ENCODE measurements at regions not wholly inside any gene's neighbourhood (a gene's known extent, or its start where the extent isn't known, plus 50 kb on each side); places are given as distances from the start of the nearest gene placed in this dataset.

- peak; percentile 47 for DNase-seq (ENCODE audit: low spot score)
These were observed 426.4 kb downstream of the CTTN start for GRCh38 chr11:70824605-70825245.

GRCh38 chr11:70825893-70826540 is 426.4 kb downstream of the SHANK2 start:
- DNase-seq (ENCODE audit: low spot score): no peak

GRCh38 chr11:70826541-70827335 is 425.6 kb downstream of the SHANK2 start:
- peak; percentile 49 for DNase-seq (ENCODE audit: low spot score)

- DNase-seq (ENCODE audit: low spot score): no peak
These were observed 423.7 kb downstream of the SHANK2 start for GRCh38 chr11:70828593-70829082.

GRCh38 chr11:70829134-70829885 is 423.1 kb downstream of the SHANK2 start:
- no peak for DNase-seq (ENCODE audit: low spot score)

- DNase-seq (ENCODE audit: low spot score): no peak
These were observed 422.5 kb downstream of the SHANK2 start for GRCh38 chr11:70829886-70830272.

- no peak for DNase-seq (ENCODE audit: low spot score)
These were observed 419.4 kb downstream of the SHANK2 start for GRCh38 chr11:70833011-70833410.

GRCh38 chr11:70833554-70833953 is 418.8 kb downstream of the SHANK2 start:
- no peak for DNase-seq (ENCODE audit: low spot score)

GRCh38 chr11:70834277-70834940 is 418.0 kb downstream of the SHANK2 start:
- peak; percentile 71 for DNase-seq (ENCODE audit: low spot score)

GRCh38 chr11:70834984-70835560 is 417.3 kb downstream of the SHANK2 start:
- no peak for DNase-seq (ENCODE audit: low spot score)

GRCh38 chr11:70836071-70836470 is 416.3 kb downstream of the SHANK2 start:
- no peak for DNase-seq (ENCODE audit: low spot score)

- DNase-seq (ENCODE audit: low spot score): no peak
These were observed 414.2 kb downstream of the SHANK2 start for GRCh38 chr11:70838198-70838597.

- no peak for DNase-seq (ENCODE audit: low spot score)
These were observed 412.5 kb downstream of the SHANK2 start for GRCh38 chr11:70839851-70840250.

GRCh38 chr11:70841264-70841663 is 411.1 kb downstream of the SHANK2 start:
- DNase-seq (ENCODE audit: low spot score): no peak

GRCh38 chr11:70842256-70842655 is 410.1 kb downstream of the SHANK2 start:
- no peak for DNase-seq (ENCODE audit: low spot score)

GRCh38 chr11:70842701-70843100 is 409.7 kb downstream of the SHANK2 start:
- DNase-seq (ENCODE audit: low spot score): no peak

GRCh38 chr11:70843906-70844305 is 408.5 kb downstream of the SHANK2 start:
- DNase-seq (ENCODE audit: low spot score): no peak

- no peak for DNase-seq (ENCODE audit: low spot score)
These were observed 408.0 kb downstream of the SHANK2 start for GRCh38 chr11:70844387-70844786.

GRCh38 chr11:70845591-70846041 is 406.8 kb downstream of the SHANK2 start:
- no peak for DNase-seq (ENCODE audit: low spot score)

- DNase-seq (ENCODE audit: low spot score): no peak
These were observed 405.4 kb downstream of the SHANK2 start for GRCh38 chr11:70846781-70847655.

Data from hepatic stellate cell (primary cell).